Suprapubic skin (tissue), 3 donors: ENCODE measurements at regions not wholly inside any gene's neighbourhood (a gene's known extent, or its start where the extent isn't known, plus 50 kb on each side); places are given as distances from the start of the nearest gene placed in this dataset.

Experiments
- POLR2A ChIP-seq, 2 donors: fragments of 450-650 bp; IDR thresholded peaks; one replicate each; pipeline ENCODE4 v1.6.1; 2017; ENCODE audit warnings: antibody characterized with exemption in 2 of 2, mild to moderate bottlenecking in 2 of 2, moderate library complexity in 2 of 2
- TF ChIP-seq, protein P1 (sequence below), 2 donors: fragments of 200-600 bp in 1 of 2; fragments of 450-650 bp in 1 of 2; sonication (generic) in 1 of 2; IDR thresholded peaks; one replicate each; pipeline ENCODE4 v1.5.1; 2016 to 2019; ENCODE audit warnings: antibody characterized with exemption in 2 of 2, mild to moderate bottlenecking in 1 of 2, moderate library complexity in 1 of 2

DNA sequence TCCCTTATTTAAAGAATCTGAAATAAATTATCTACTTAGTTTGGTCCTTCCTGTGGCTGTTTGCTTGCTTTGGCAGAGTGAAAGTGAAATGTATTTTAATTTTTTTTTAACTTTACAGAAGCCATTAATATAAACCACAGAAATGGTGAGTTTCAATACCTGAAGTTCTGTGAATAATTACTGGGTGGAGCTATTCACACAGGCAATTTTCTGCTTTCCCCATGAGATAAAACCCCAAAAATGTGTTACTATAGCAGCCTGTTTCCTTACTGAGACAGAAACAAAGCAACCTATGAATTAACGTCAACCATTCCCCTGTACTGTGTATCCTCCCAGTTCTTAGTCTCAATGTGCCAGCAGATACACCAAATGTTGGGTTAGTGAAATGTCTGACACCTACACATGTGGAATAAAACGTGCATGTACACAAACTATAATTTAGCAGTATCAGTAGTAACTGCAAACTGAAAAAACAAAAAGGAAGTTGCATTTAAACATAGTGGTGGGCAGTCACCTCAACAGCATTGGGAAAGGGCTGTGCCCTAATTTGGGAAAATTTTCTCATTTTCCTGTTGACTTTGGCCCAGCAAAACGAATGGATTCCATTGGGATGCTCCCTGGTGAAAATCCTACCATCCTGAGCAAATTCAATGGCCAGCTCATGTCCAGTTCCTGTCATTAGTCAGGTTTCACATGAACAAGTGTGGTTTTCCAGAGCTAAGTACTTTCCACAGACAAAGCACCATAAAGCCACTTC lies 73.1 kb upstream of the RMDN2 start:
- TF ChIP-seq, protein P1, sequence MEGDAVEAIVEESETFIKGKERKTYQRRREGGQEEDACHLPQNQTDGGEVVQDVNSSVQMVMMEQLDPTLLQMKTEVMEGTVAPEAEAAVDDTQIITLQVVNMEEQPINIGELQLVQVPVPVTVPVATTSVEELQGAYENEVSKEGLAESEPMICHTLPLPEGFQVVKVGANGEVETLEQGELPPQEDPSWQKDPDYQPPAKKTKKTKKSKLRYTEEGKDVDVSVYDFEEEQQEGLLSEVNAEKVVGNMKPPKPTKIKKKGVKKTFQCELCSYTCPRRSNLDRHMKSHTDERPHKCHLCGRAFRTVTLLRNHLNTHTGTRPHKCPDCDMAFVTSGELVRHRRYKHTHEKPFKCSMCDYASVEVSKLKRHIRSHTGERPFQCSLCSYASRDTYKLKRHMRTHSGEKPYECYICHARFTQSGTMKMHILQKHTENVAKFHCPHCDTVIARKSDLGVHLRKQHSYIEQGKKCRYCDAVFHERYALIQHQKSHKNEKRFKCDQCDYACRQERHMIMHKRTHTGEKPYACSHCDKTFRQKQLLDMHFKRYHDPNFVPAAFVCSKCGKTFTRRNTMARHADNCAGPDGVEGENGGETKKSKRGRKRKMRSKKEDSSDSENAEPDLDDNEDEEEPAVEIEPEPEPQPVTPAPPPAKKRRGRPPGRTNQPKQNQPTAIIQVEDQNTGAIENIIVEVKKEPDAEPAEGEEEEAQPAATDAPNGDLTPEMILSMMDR (IDR thresholded peaks at IDR 0.05), result no peak
- no peak for TF ChIP-seq POLR2A (IDR thresholded peaks at IDR 0.05)
